SK-N-SH treated with all-trans-retinoic acid at 6 μM for 48 hours (cell line): ENCODE measurements at regions not wholly inside any gene's neighbourhood (a gene's known extent, or its start where the extent isn't known, plus 50 kb on each side); places are given as distances from the start of the nearest gene placed in this dataset.

Experiments used
- ESRRG ChIP-seq: fragments of 250-450 bp; sonication (Bioruptor Pico); IDR thresholded peaks from 2 replicates; pipeline ENCODE4 v1.6.1; 2021; ENCODE audit warnings: mild to moderate bottlenecking
- POU6F1 ChIP-seq: fragments of 250-450 bp; sonication (Bioruptor Pico); IDR thresholded peaks from 2 replicates; pipeline ENCODE4 v1.8.0; 2021; ENCODE audit warnings: low read depth, mild to moderate bottlenecking, moderate library complexity, borderline replicate concordance
- TCF4 ChIP-seq: fragments of 250-450 bp; sonication (Bioruptor Pico); IDR thresholded peaks from 2 replicates; pipeline ENCODE4 v1.8.0; 2021; ENCODE audit warnings: mild to moderate bottlenecking, moderate library complexity, borderline replicate concordance
- TF ChIP-seq, protein P1 (sequence below): fragments of 250-450 bp; sonication (Bioruptor Pico); IDR thresholded peaks from 2 replicates; pipeline ENCODE4 v1.8.0; 2020; ENCODE audit warnings: mild to moderate bottlenecking, moderate library complexity, borderline replicate concordance

DNA sequence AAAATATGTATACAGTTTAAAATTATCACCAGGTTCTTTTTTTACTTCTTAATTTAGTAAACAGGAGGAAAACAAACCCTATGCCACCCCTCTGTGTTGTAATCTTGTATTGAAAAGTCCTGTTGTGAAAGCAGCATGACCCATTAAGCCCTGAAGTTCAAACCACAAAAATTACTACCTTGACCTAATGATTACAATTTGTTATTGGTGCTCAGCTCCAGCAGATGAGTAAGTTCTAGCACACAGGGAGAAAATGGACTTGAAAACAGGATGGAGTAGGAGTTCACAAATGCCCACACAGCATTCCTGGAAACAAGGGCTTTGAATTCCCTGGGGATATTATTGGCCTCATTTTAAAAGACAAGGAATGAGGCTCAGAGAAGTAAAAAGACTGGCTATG is 505.8 kb upstream of the ERCC4 start:
- TF ChIP-seq ESRRG (CRISPR knock-in tag) (no peak), POU6F1 (CRISPR knock-in tag) (no peak), TCF4 (CRISPR knock-in tag) (no peak)
- TF ChIP-seq, protein P1, sequence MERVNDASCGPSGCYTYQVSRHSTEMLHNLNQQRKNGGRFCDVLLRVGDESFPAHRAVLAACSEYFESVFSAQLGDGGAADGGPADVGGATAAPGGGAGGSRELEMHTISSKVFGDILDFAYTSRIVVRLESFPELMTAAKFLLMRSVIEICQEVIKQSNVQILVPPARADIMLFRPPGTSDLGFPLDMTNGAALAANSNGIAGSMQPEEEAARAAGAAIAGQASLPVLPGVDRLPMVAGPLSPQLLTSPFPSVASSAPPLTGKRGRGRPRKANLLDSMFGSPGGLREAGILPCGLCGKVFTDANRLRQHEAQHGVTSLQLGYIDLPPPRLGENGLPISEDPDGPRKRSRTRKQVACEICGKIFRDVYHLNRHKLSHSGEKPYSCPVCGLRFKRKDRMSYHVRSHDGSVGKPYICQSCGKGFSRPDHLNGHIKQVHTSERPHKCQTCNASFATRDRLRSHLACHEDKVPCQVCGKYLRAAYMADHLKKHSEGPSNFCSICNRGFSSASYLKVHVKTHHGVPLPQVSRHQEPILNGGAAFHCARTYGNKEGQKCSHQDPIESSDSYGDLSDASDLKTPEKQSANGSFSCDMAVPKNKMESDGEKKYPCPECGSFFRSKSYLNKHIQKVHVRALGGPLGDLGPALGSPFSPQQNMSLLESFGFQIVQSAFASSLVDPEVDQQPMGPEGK (CRISPR knock-in tag): no peak
